ENCODE measurements at regions not wholly inside any gene's neighbourhood (a gene's known extent, or its start where the extent isn't known, plus 50 kb on each side); places are given as distances from the start of the nearest gene placed in this dataset.

DNA sequence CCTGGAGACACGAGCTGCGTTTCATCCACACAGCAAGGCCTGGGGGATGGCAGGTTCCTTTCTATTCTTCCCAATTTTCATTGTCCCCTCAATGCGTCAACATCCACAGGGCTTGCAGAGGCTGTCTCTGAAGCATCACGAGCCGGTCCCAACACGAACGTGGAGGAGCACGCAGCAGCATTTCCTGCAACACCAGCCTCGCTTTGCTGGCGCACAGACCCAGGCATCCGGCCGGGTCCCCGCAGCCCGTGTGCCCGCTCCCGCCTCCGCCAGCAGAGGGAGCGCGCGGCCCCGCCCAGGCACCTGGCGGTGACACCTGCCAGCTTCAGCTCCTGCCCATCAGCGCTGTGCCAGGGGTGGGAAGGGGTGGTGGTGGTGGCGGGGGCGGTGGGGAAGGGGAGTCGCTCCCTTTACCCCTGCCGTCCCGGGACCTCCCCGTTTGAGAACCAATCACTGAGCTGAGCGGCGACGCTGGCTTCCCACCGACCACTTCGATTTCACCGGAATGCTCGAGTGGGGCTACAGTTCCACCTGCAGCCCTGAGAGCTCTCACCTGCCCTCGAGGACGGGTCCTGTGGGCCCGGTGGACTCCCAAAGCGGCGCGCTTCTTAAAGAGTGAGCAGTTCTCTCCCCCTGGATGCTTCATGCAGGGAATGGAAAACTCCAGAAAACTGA, 464.5 kb downstream of the ICE1 start:
- CTCF ChIA-PET = interaction anchor here (0.6 to 1.3 kb wide), 11 partner anchors 11 to 690 kb away, joined by 3 to 4 read pairs (median 3); no protein-coding TSS in a partner anchor
- no peaks in the 10 kb centered on the region for H3K9me3 ChIP-seq (ENCODE audit: control insufficient read depth, insufficient read depth, low read depth, low read length)
- H3K27ac ChIP-seq (ENCODE audit: extremely low read depth, low read depth, low read length) = no peak overlapping the region
- H3K4me3 ChIP-seq (ENCODE audit: low read depth, low read length) = no peak overlapping the region
- H3K36me3 ChIP-seq (ENCODE audit: control insufficient read depth in 2 of 2, insufficient read depth in 1 of 2, low read length in 2 of 2) = no peaks in the 10 kb centered on the region
- POLR2A ChIA-PET = interaction anchor here (0.7 kb wide), 1 partner anchor 35 kb away, joined by 4 read pairs; no protein-coding TSS in a partner anchor
- no peaks in the 10 kb centered on the region for H3K4me1 ChIP-seq (ENCODE audit: control insufficient read depth, insufficient read depth, low read length)
- TF ChIP-seq ZNF654 (tag by site-specific recombination; IDR thresholded peaks at IDR 0.05; ENCODE audit: low read depth) (peak; percentile 17), ZNF132 (tag by site-specific recombination; IDR thresholded peaks at IDR 0.05; ENCODE audit: borderline replicate concordance) (no peak), OSR2 (tag by site-specific recombination; IDR thresholded peaks at IDR 0.05) (no peak)
- TF ChIP-seq, protein P1, sequence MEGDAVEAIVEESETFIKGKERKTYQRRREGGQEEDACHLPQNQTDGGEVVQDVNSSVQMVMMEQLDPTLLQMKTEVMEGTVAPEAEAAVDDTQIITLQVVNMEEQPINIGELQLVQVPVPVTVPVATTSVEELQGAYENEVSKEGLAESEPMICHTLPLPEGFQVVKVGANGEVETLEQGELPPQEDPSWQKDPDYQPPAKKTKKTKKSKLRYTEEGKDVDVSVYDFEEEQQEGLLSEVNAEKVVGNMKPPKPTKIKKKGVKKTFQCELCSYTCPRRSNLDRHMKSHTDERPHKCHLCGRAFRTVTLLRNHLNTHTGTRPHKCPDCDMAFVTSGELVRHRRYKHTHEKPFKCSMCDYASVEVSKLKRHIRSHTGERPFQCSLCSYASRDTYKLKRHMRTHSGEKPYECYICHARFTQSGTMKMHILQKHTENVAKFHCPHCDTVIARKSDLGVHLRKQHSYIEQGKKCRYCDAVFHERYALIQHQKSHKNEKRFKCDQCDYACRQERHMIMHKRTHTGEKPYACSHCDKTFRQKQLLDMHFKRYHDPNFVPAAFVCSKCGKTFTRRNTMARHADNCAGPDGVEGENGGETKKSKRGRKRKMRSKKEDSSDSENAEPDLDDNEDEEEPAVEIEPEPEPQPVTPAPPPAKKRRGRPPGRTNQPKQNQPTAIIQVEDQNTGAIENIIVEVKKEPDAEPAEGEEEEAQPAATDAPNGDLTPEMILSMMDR (tag by site-specific recombination; IDR thresholded peaks at IDR 0.05) = 0 out of 2 replicates have a peak, but pooled peaks have one; percentile 43
- TF ChIP-seq, protein P2, sequence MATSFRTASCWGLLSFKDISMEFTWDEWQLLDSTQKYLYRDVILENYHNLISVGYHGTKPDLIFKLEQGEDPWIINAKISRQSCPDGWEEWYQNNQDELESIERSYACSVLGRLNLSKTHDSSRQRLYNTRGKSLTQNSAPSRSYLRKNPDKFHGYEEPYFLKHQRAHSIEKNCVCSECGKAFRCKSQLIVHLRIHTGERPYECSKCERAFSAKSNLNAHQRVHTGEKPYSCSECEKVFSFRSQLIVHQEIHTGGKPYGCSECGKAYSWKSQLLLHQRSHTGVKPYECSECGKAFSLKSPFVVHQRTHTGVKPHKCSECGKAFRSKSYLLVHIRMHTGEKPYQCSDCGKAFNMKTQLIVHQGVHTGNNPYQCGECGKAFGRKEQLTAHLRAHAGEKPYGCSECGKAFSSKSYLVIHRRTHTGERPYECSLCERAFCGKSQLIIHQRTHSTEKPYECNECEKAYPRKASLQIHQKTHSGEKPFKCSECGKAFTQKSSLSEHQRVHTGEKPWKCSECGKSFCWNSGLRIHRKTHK (tag by site-specific recombination; IDR thresholded peaks at IDR 0.05) = no peak

DNA sequence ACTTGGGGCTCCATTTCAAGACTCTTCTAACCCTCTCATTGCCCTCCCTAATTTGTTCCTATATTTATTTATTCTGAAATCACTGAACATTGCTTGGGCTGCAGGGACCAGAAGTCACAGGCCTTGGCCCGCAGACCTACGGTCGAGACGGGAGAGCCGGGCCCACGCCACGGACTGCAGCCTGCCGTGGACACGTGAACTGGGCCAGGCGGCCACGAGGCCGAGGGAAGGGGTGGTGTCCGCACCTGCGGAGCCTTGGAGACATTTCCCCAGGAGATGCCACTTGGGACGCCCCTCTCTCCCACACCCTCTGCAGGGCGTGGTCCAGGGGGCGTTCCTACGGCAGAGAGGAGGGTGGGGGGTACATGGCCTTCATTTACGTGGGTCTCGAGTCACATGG, 463.9 kb downstream of the ICE1 start:
- Histone ChIP-seq H3K4me1 (ENCODE audit: control insufficient read depth, insufficient read depth, low read length) (no peaks in the 10 kb centered on the region), H3K4me3 (ENCODE audit: low read depth, low read length) (no peak overlapping the region), H3K36me3 (ENCODE audit: control insufficient read depth in 2 of 2, insufficient read depth in 1 of 2, low read length in 2 of 2) (no peaks in the 10 kb centered on the region), H3K27ac (ENCODE audit: extremely low read depth, low read depth, low read length) (no peak overlapping the region), H3K9me3 (ENCODE audit: control insufficient read depth, insufficient read depth, low read depth, low read length) (no peaks in the 10 kb centered on the region)
- CTCF ChIA-PET = interaction anchor here (0.6 to 1.3 kb wide), 4 partner anchors 17 to 691 kb away, joined by 3 to 4 read pairs (median 3); no protein-coding TSS in a partner anchor
- TF ChIP-seq ZNF658 (tag by site-specific recombination; IDR thresholded peaks at IDR 0.05) (no peak), ZNF366 (tag by site-specific recombination; conservative IDR thresholded peaks at IDR 0.05) (no peak), RBAK (tag by site-specific recombination; IDR thresholded peaks at IDR 0.05) (no peak), KLF7 (tag by site-specific recombination; IDR thresholded peaks at IDR 0.05; ENCODE audit: borderline replicate concordance) (no peak), ZNF133 (tag by site-specific recombination; IDR thresholded peaks at IDR 0.05) (no peak)
- TF ChIP-seq, protein P3, sequence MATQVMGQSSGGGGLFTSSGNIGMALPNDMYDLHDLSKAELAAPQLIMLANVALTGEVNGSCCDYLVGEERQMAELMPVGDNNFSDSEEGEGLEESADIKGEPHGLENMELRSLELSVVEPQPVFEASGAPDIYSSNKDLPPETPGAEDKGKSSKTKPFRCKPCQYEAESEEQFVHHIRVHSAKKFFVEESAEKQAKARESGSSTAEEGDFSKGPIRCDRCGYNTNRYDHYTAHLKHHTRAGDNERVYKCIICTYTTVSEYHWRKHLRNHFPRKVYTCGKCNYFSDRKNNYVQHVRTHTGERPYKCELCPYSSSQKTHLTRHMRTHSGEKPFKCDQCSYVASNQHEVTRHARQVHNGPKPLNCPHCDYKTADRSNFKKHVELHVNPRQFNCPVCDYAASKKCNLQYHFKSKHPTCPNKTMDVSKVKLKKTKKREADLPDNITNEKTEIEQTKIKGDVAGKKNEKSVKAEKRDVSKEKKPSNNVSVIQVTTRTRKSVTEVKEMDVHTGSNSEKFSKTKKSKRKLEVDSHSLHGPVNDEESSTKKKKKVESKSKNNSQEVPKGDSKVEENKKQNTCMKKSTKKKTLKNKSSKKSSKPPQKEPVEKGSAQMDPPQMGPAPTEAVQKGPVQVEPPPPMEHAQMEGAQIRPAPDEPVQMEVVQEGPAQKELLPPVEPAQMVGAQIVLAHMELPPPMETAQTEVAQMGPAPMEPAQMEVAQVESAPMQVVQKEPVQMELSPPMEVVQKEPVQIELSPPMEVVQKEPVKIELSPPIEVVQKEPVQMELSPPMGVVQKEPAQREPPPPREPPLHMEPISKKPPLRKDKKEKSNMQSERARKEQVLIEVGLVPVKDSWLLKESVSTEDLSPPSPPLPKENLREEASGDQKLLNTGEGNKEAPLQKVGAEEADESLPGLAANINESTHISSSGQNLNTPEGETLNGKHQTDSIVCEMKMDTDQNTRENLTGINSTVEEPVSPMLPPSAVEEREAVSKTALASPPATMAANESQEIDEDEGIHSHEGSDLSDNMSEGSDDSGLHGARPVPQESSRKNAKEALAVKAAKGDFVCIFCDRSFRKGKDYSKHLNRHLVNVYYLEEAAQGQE (tag by site-specific recombination; IDR thresholded peaks at IDR 0.05) = no peak
- POLR2A ChIA-PET = interaction anchor here (0.7 kb wide), 1 partner anchor 35 kb away, joined by 4 read pairs; no protein-coding TSS in a partner anchor

DNA sequence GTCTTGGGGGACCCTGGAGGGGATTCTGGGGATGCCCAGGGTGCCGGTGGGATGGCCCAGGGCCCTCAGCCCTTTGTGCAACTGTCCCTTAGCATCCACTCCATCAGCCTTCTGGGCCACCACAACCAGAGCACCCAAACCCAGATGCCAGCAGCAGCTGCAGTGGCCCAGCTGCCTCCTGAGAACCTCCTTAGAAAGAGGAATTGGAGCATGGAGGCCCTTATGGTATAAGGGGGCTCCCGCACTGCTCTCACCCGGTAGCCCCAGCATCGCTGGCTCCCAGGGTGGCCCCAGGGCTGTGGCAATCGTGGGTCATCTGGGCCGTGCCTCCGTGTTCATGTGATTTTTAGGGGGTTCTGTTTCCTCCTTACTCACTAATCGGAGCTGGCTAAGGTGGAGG, 463.3 kb downstream of the ICE1 start:
- Histone ChIP-seq H3K9me3 (ENCODE audit: control insufficient read depth, insufficient read depth, low read depth, low read length) (no peaks in the 10 kb centered on the region), H3K27ac (ENCODE audit: extremely low read depth, low read depth, low read length) (no peak overlapping the region), H3K36me3 (ENCODE audit: control insufficient read depth in 2 of 2, insufficient read depth in 1 of 2, low read length in 2 of 2) (no peaks in the 10 kb centered on the region), H3K4me1 (ENCODE audit: control insufficient read depth, insufficient read depth, low read length) (no peaks in the 10 kb centered on the region), H3K4me3 (ENCODE audit: low read depth, low read length) (no peak overlapping the region)
- ChIA-PET CTCF (interaction anchor here (0.7 kb wide), 1 partner anchor 396 kb away, joined by 4 read pairs; no protein-coding TSS in a partner anchor), POLR2A (no interaction called here)
- no peak for TF ChIP-seq ZXDB (tag by site-specific recombination; IDR thresholded peaks at IDR 0.05)
- TF ChIP-seq ZNF626 (tag by site-specific recombination; IDR thresholded peaks at IDR 0.05) = no peak
- no peak for TF ChIP-seq ZNF707 (tag by site-specific recombination; IDR thresholded peaks at IDR 0.05)
